ENCODE measurements at regions not wholly inside any gene's neighbourhood (a gene's known extent, or its start where the extent isn't known, plus 50 kb on each side); places are given as distances from the start of the nearest gene placed in this dataset.

DNA sequence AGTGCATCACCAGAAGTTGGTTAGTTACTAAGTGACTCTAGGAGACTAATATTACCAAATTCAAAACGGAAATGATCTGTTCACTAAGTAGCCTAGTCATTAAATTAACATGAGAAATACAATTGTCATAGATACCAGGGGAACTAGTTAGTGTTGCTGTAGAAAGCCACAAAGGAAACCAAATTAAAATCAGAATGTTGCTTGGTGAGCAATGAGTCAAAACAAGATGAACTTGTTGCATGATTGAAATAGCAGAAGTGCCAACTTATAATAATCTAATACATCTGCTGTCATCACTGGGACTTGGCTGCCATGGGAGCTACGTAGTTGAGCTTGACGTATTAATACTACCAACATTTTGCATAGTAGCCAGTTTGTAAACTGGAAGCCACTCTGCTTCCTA is 458.1 kb downstream of the DIPK2A start:
- intact Hi-C loops (cut with micrococcal nuclease) = no loop called here
- no peak for DNase-seq
- Mint-ChIP-seq H3K4me1 (no peaks in the 10 kb centered on the region), H3K9me3 (no peaks in the 10 kb centered on the region), H3K27me3 (no peaks in the 10 kb centered on the region), H3K27ac (no peak overlapping the region), H3K4me3 (no peak overlapping the region), H3K36me3 (ENCODE audit: low read depth) (no peaks in the 10 kb centered on the region)

DNA sequence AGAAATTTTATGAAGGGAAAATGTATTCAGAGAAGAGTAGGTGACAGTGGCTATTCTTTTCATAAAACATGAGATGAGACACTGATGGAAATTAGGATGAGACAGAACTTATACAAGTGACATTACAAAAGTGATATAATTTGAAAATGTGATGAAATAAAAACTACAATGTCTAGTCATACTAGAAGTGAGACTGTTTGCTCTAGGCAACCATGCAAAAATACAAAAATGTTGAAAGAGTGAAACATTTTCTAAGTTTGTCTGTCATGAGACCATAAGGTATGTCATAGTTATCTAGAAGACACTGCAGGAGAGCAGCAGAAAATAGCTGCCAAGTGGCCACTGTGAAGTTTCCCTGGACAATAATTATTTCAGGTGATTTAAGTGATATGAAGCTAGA is 459.5 kb downstream of the DIPK2A start:
- intact Hi-C loops (cut with micrococcal nuclease) = no loop called here
- no peaks in the 10 kb centered on the region for H3K27me3 Mint-ChIP-seq
- DNase-seq = no peak
- no peaks in the 10 kb centered on the region for H3K36me3 Mint-ChIP-seq (ENCODE audit: low read depth)
- no peak overlapping the region for H3K4me3 Mint-ChIP-seq
- no peaks in the 10 kb centered on the region for H3K4me1 Mint-ChIP-seq
- no peaks in the 10 kb centered on the region for H3K9me3 Mint-ChIP-seq
- no peak overlapping the region for H3K27ac Mint-ChIP-seq

DNA sequence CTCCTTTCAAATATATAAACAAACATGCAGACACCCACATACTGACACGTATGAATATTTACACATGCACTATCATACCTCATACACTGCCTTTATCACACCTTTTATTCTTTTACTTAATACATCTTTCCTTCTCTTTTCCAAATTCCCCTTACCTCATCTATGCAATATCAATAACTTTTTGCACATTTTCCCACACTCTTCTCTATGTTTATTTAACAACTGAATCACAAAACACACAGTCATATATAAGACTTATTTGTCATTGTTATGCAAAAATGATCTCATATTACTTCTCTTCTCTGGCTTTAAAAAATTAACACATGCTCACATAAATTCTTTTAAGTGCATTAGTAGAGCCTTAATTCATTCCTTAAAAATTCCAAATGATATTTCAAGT is 461.4 kb downstream of the DIPK2A start:
- H3K36me3 Mint-ChIP-seq (ENCODE audit: low read depth) = no peaks in the 10 kb centered on the region
- no peak overlapping the region for H3K4me3 Mint-ChIP-seq
- intact Hi-C loops (cut with micrococcal nuclease) = no loop called here
- H3K27ac Mint-ChIP-seq = no peak overlapping the region
- H3K9me3 Mint-ChIP-seq = no peaks in the 10 kb centered on the region
- no peaks in the 10 kb centered on the region for H3K27me3 Mint-ChIP-seq
- H3K4me1 Mint-ChIP-seq = no peaks in the 10 kb centered on the region
- no peak for DNase-seq

DNA sequence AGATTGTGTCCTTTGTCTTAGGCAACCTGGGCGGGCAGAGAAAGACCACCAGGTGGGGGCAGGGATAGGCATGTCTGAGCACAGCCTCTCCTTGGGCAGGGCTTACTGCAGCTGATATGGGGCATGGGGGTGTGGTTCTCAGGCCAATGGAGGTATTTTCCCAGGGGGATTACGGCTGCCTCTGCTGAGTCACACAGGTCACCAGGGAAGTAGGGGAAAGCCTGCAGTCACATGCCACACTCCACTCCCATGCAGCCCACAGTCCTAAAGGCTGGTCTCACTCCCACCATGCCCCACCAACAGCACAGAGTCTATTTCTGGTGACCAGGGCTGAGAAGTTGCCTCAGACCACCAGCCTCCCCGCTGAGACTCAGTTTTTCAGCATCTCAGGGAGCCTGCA is 466.4 kb downstream of the DIPK2A start:
- intact Hi-C loops (cut with micrococcal nuclease) = no loop called here
- H3K4me1 Mint-ChIP-seq = no peaks in the 10 kb centered on the region

DNA sequence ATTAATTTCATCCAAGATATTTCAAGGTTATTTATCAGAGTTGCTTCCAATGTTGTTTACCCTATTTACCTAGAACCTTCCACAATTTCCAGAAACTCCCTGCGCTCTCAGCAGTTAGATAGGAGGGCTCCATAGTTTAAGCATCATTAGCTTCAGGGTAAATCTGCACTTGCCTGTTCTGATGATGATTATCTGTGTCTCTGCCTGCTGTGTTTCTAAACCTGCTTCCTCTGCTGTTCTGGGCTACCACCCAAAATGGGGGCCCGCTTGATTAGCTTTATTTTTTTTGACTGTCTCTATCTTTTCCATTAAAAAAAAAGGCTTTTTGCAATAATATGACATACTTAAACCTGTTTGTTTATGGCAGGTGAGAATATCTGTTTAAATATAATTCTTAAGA is 472.4 kb downstream of the DIPK2A start:
- no peak for DNase-seq
- intact Hi-C loops (cut with micrococcal nuclease) = no loop called here
- no peaks in the 10 kb centered on the region for H3K27me3 Mint-ChIP-seq
- no peaks in the 10 kb centered on the region for H3K36me3 Mint-ChIP-seq (ENCODE audit: low read depth)
- no peaks in the 10 kb centered on the region for H3K9me3 Mint-ChIP-seq
- H3K4me1 Mint-ChIP-seq = no peaks in the 10 kb centered on the region
- no peak overlapping the region for H3K4me3 Mint-ChIP-seq
- no peak overlapping the region for H3K27ac Mint-ChIP-seq

More for the DNA sequence above, 466.4 kb downstream of the DIPK2A start:
- no peak for DNase-seq
- no peak overlapping the region for H3K27ac Mint-ChIP-seq
- H3K9me3 Mint-ChIP-seq = no peaks in the 10 kb centered on the region
- no peaks in the 10 kb centered on the region for H3K36me3 Mint-ChIP-seq (ENCODE audit: low read depth)
- H3K27me3 Mint-ChIP-seq = no peaks in the 10 kb centered on the region
- no peak overlapping the region for H3K4me3 Mint-ChIP-seq

DNA sequence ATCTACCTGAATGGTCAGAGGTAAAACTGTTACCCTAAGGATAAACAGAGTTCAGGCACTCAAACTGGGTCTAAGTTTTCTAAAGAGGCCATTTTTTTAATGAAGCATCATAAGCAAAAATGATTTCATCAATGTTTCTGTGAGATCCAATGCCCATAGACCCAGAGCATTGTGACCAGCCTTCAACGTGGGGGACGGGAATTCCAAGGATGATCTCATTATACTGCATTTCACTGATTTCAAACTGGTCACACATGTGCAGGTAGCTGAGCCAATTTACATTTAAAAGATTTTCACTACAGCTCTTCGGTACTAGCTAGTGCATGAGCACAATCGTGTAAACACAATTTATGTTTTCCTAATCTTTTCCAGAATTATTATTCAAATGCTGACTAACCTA is 472.9 kb downstream of the DIPK2A start:
- Mint-ChIP-seq H3K27ac (no peak overlapping the region), H3K9me3 (no peaks in the 10 kb centered on the region), H3K27me3 (no peaks in the 10 kb centered on the region), H3K4me3 (no peak overlapping the region), H3K36me3 (ENCODE audit: low read depth) (no peaks in the 10 kb centered on the region), H3K4me1 (no peaks in the 10 kb centered on the region)
- DNase-seq = no peak
- intact Hi-C loops (cut with micrococcal nuclease) = no loop called here

DNA sequence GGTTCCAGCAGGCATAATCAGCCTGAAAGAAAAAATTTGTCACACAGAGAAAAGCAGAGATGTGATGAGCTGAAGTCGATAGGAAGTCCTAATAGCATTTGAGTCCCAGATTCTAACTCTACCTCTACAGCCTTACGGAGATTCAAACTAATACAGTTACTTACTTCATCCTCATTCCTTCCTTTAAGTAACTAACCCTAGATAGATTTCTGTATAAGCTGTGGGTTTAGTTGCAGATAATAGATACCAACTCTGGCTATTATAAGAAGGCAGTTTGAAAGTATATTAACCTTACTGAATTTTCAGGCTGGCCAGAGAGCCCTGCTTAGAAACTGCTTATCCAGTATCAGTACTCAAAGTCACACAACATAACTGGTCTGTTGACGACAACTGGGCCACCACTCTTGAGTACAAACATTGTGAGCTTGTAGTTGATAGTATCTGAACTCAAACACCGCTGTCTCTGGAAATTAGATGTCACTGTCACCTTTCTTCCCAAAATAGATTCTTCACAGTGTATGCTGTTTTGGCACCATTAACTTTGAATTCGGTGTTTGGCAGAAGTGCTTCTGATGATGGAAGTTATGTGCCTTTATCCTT is 484.3 kb downstream of the DIPK2A start:
- no peaks in the 10 kb centered on the region for H3K4me1 Mint-ChIP-seq
- H3K36me3 Mint-ChIP-seq (ENCODE audit: low read depth) = no peaks in the 10 kb centered on the region
- intact Hi-C loops (cut with micrococcal nuclease) = no loop called here
- no peak overlapping the region for H3K27ac Mint-ChIP-seq
- H3K4me3 Mint-ChIP-seq = no peak overlapping the region
- H3K27me3 Mint-ChIP-seq = no peaks in the 10 kb centered on the region
- H3K9me3 Mint-ChIP-seq = no peaks in the 10 kb centered on the region
- DNase-seq = no peak

DNA sequence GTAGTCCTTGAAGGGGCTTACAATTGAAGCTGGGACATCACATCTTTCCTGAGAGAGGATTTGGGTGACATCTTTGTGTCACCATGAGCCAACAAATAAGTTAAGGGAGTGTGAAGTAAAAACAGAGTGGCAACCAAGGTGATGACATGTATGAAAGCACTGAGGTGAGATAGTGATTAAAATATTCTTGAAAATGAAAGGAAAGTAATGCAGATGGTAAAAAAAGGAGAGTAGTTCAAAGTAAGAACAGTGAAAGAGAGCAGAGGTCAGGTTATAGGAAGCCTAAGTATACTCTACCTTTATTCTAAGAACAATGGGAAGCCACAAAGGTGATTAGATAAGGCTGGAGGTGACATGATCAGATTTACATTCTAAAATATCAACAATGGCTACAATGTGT is 486.1 kb downstream of the DIPK2A start:
- DNase-seq = no peak
- Mint-ChIP-seq H3K27me3 (no peaks in the 10 kb centered on the region), H3K4me3 (no peak overlapping the region), H3K9me3 (no peaks in the 10 kb centered on the region), H3K36me3 (ENCODE audit: low read depth) (no peaks in the 10 kb centered on the region), H3K4me1 (no peaks in the 10 kb centered on the region), H3K27ac (no peak overlapping the region)
- intact Hi-C loops (cut with micrococcal nuclease) = no loop called here

DNA sequence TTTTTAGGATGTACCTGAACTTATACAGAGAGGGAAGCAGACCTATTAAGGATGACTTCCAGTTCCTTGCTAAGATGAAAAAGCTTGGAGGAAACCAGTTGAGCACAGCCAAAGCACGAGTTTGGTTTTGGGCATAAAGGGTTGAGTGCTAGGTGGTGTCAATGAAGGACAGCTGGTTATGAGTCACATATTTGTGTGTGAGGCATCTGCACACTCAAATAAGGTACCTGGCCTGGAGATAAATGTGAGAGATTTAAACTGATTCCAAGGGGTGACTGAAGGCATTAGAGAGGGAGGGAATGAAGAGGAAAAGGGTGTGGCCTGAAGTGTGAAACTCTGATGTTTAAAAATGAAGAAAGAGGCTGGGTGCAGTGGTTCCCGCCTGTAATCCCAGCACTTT is 486.7 kb downstream of the DIPK2A start:
- H3K36me3 Mint-ChIP-seq (ENCODE audit: low read depth) = no peaks in the 10 kb centered on the region
- DNase-seq = no peak
- no peaks in the 10 kb centered on the region for H3K4me1 Mint-ChIP-seq
- H3K9me3 Mint-ChIP-seq = no peaks in the 10 kb centered on the region
- no peaks in the 10 kb centered on the region for H3K27me3 Mint-ChIP-seq
- H3K27ac Mint-ChIP-seq = no peak overlapping the region
- intact Hi-C loops (cut with micrococcal nuclease) = no loop called here
- H3K4me3 Mint-ChIP-seq = no peak overlapping the region

DNA sequence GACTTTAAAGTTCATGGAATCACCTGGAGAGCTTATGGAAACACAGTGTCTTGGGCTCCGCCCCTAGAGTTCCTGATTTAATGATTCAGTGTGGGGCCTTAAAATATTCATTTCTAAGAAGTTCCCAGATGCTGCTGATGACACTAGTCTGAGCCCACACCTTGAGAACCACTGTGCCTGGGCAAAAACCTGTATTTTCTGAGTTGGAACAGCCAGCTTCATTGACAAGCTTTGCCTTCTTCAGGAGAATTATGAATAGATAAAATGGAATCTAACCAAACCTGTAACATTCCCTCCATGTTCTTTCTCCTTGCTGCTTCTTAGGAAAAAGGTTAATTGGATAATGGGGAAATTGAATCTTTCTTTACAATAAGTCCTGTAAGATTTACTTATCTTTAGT is 490.7 kb downstream of the DIPK2A start:
- DNase-seq = no peak

DNA sequence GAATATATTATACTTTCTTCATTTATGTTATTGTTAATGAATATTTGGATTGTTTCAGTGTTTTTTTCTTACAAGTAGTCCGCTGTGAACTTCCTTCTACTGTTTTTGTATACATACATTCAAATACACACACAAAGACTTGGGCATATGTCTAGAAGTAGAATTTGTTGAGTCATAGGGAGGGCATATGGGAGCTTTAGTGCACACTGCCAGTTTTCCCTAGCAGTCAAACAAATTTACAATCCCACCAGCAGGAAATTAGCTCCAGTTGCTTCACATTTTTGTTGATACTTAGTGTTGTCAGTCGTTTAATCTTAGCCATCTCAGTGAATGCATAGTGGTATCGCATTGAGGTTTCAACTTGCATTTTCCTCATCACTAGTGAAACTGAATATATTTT is 492.3 kb downstream of the DIPK2A start:
- no peak overlapping the region for H3K27ac Mint-ChIP-seq
- intact Hi-C loops (cut with micrococcal nuclease) = no loop called here
- H3K36me3 Mint-ChIP-seq (ENCODE audit: low read depth) = no peaks in the 10 kb centered on the region
- H3K4me3 Mint-ChIP-seq = no peak overlapping the region
- DNase-seq = no peak
- no peaks in the 10 kb centered on the region for H3K27me3 Mint-ChIP-seq
- no peaks in the 10 kb centered on the region for H3K4me1 Mint-ChIP-seq
- no peaks in the 10 kb centered on the region for H3K9me3 Mint-ChIP-seq

More for the DNA sequence above, 490.7 kb downstream of the DIPK2A start:
- Mint-ChIP-seq H3K27ac (no peak overlapping the region), H3K9me3 (no peaks in the 10 kb centered on the region), H3K36me3 (ENCODE audit: low read depth) (no peaks in the 10 kb centered on the region), H3K27me3 (no peaks in the 10 kb centered on the region), H3K4me3 (no peak overlapping the region), H3K4me1 (no peaks in the 10 kb centered on the region)
- intact Hi-C loops (cut with micrococcal nuclease) = no loop called here

DNA sequence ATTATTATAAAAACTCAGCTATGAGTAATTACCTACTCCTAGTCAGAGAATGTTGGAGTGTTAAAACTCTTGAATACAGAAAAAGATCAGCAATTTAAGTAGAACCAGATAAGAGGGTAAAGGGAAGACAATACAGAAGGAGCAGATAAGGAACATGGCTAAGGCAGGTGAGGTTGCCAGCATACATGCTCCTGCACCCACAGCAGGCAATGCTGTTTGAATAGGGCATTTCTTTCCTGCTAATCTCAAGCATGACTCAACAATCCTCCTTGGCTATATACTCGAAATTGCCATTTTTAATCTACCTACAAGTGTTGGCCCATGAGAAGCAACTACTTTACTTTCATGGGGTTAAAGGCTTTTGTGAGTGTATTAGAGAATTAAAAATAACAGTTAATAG is 494.5 kb downstream of the DIPK2A start:
- H3K36me3 Mint-ChIP-seq (ENCODE audit: low read depth) = no peaks in the 10 kb centered on the region
- no peaks in the 10 kb centered on the region for H3K4me1 Mint-ChIP-seq
- H3K4me3 Mint-ChIP-seq = no peak overlapping the region
- DNase-seq = no peak
- intact Hi-C loops (cut with micrococcal nuclease) = no loop called here
- H3K27me3 Mint-ChIP-seq = no peaks in the 10 kb centered on the region
- H3K27ac Mint-ChIP-seq = no peak overlapping the region
- H3K9me3 Mint-ChIP-seq = no peaks in the 10 kb centered on the region

DNA sequence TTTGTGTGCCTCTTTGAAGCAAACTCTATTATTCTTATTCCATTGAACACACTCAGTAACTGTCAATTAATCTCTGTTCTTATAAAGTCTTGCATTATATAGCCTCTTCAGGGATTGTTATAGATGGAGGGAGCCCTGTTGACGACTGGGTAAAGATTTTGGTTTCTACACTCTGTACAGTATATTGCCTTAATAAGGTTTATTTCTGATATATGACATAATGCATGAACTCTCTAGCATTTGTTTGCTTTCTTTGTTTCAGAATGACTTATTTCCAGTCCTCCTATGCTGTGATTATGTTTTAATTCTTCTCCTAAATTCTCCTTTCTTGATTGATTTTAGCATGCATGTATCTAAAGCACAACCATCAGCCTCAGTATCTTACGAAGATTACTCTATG is 494.9 kb downstream of the DIPK2A start:
- Mint-ChIP-seq H3K9me3 (no peaks in the 10 kb centered on the region), H3K4me1 (no peaks in the 10 kb centered on the region), H3K36me3 (ENCODE audit: low read depth) (no peaks in the 10 kb centered on the region), H3K27me3 (no peaks in the 10 kb centered on the region), H3K4me3 (no peak overlapping the region), H3K27ac (no peak overlapping the region)
- intact Hi-C loops (cut with micrococcal nuclease) = no loop called here
- DNase-seq = no peak

DNA sequence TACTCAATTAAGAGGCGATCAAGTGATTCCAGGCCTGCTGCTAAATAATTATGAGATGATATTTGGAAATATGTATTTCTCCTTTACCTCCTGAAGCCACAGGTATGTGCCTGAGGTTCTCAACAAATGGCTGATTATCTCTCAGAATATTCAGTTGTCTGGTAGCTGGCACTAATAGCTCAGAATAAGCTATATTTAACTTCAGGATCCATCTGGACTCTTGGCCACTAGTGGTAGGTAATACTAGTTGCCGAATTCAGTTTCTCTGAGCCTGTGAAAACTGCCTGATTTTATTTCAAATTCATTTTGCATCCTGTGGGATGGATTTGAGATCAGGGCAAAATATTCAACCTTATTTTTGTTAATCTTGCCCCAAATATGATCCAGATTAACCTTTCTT is 499.0 kb downstream of the DIPK2A start:
- intact Hi-C loops (cut with micrococcal nuclease) = no loop called here
- Mint-ChIP-seq H3K4me3 (no peak overlapping the region), H3K36me3 (ENCODE audit: low read depth) (no peaks in the 10 kb centered on the region), H3K27ac (no peak overlapping the region), H3K27me3 (no peaks in the 10 kb centered on the region), H3K4me1 (no peaks in the 10 kb centered on the region), H3K9me3 (no peaks in the 10 kb centered on the region)
- DNase-seq = no peak

DNA sequence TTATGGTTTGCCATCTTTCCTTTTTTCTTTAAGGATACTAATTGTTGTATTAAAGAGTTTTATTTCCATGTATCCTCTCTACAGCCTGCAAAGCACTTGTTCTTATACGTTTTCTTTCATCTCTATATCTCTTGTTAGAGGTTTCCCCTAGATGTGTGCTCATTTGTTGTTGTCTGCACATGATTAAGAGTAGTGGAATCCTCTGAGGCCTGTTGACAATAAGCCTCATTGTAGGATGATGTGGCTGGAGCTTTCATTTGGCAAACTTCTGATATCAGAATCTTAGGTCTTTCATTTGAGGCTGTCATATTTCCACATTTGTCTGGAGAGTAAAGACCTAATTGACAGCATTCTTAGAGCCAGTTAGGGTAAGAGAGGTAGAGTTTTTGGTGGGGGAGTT is 506.0 kb downstream of the DIPK2A start:
- Mint-ChIP-seq H3K9me3 (no peaks in the 10 kb centered on the region), H3K4me3 (no peak overlapping the region), H3K27me3 (no peaks in the 10 kb centered on the region), H3K27ac (no peak overlapping the region), H3K4me1 (no peaks in the 10 kb centered on the region), H3K36me3 (ENCODE audit: low read depth) (no peaks in the 10 kb centered on the region)
- intact Hi-C loops (cut with micrococcal nuclease) = no loop called here
- no peak for DNase-seq
